Neutrophil (primary cell): ENCODE measurements at regions not wholly inside any gene's neighbourhood (a gene's known extent, or its start where the extent isn't known, plus 50 kb on each side); places are given as distances from the start of the nearest gene placed in this dataset.

Source experiments
- H3K27ac ChIP-seq: fragments of 200-600 bp; sonication (generic); 2 replicates; pipeline ENCODE4 v1.5.1; 2016; ENCODE audit warnings: mild to moderate bottlenecking, moderate library complexity
- H3K27me3 ChIP-seq: fragments of 200-600 bp; sonication (generic); 2 replicates; pipeline ENCODE4 v1.6.0; 2016; ENCODE audit warnings: mild to moderate bottlenecking
- H3K36me3 ChIP-seq: fragments of 200-600 bp; sonication (generic); 2 replicates; pipeline ENCODE4 v1.5.1; 2017
- H3K4me1 ChIP-seq, 2 experiments: fragments of 200-600 bp in 1 of 2; sonication (generic) in 1 of 2; 1 replicate in 1 of 2; 2 replicates in 1 of 2; pipeline versions ENCODE4 v1.5.1 to v1.6.1; 2013 to 2016; ENCODE audit warnings: low read depth in 1 of 2, low read length in 1 of 2, mild to moderate bottlenecking in 1 of 2, moderate library complexity in 1 of 2; ENCODE audit not compliant: control insufficient read depth in 1 of 2, insufficient read depth in 1 of 2
- H3K4me3 ChIP-seq, 2 experiments: fragments of 200-600 bp in 1 of 2; sonication (generic) in 1 of 2; 1 replicate in 1 of 2; 2 replicates in 1 of 2; pipeline ENCODE4 v1.5.1; 2013 to 2016; ENCODE audit warnings: low read depth in 1 of 2, low read length in 1 of 2, mild to moderate bottlenecking in 1 of 2, moderate library complexity in 1 of 2
- H3K9me3 ChIP-seq: fragments of 200-600 bp; sonication (generic); 2 replicates; pipeline ENCODE4 v1.5.1; 2016
- CTCF ChIP-seq: fragments of 200-600 bp; sonication (generic); IDR thresholded peaks from 2 replicates; pipeline ENCODE4 v1.5.1; 2016; ENCODE audit warnings: antibody characterized with exemption

- Histone ChIP-seq H3K9me3 (no peaks in the 10 kb centered on the region), H3K36me3 (no peaks in the 10 kb centered on the region), H3K4me3 (no peak overlapping the region), H3K27ac (no peak overlapping the region), H3K4me1 (no peaks in the 10 kb centered on the region), H3K27me3 (no peaks in the 10 kb centered on the region)
- no peak for TF ChIP-seq CTCF
Observed at GRCh38 chr15:67901922-67902321, 62.1 kb upstream of the RNU6-1 start.

- Histone ChIP-seq H3K36me3 (no peaks in the 10 kb centered on the region), H3K27me3 (no peaks in the 10 kb centered on the region), H3K4me3 (no peak overlapping the region), H3K4me1 (no peaks in the 10 kb centered on the region), H3K9me3 (no peaks in the 10 kb centered on the region), H3K27ac (no peak overlapping the region)
- no peak for TF ChIP-seq CTCF
Observed at GRCh38 chr15:67902579-67903009, 62.7 kb upstream of the RNU6-1 start.

GRCh38 chr15:67903708-67904107 is 63.9 kb upstream of the RNU6-1 start:
- H3K27ac ChIP-seq: no peak overlapping the region
- H3K36me3 ChIP-seq: no peaks in the 10 kb centered on the region
- H3K27me3 ChIP-seq: no peaks in the 10 kb centered on the region
- no peaks in the 10 kb centered on the region for H3K9me3 ChIP-seq
- no peaks in the 10 kb centered on the region for H3K4me1 ChIP-seq
- TF ChIP-seq CTCF: no peak
- no peak overlapping the region for H3K4me3 ChIP-seq

GRCh38 chr15:67905628-67906027 is 65.8 kb upstream of the RNU6-1 start:
- Histone ChIP-seq H3K27ac (no peak overlapping the region), H3K4me3 (no peak overlapping the region), H3K36me3 (no peaks in the 10 kb centered on the region), H3K4me1 (no peaks in the 10 kb centered on the region), H3K9me3 (peaks cover 5% of the 10 kb centered on the region), H3K27me3 (no peaks in the 10 kb centered on the region)
- TF ChIP-seq CTCF: no peak

GRCh38 chr15:67906382-67906781 is 66.5 kb upstream of the RNU6-1 start:
- no peaks in the 10 kb centered on the region for H3K27me3 ChIP-seq
- peaks cover 5% of the 10 kb centered on the region for H3K9me3 ChIP-seq
- no peak overlapping the region for H3K27ac ChIP-seq
- no peak overlapping the region for H3K4me3 ChIP-seq
- H3K36me3 ChIP-seq: no peaks in the 10 kb centered on the region
- TF ChIP-seq CTCF: no peak
- H3K4me1 ChIP-seq: no peaks in the 10 kb centered on the region

- Histone ChIP-seq H3K9me3 (peaks cover 5% of the 10 kb centered on the region), H3K4me3 (no peak overlapping the region), H3K4me1 (no peaks in the 10 kb centered on the region), H3K27ac (no peak overlapping the region), H3K36me3 (no peaks in the 10 kb centered on the region), H3K27me3 (no peaks in the 10 kb centered on the region)
- no peak for TF ChIP-seq CTCF
Observed at GRCh38 chr15:67907184-67907723, 67.4 kb upstream of the RNU6-1 start.
